Ovary (tissue), 7 donors: ENCODE measurements at regions not wholly inside any gene's neighbourhood (a gene's known extent, or its start where the extent isn't known, plus 50 kb on each side); places are given as distances from the start of the nearest gene placed in this dataset.

Experiments used
- DNase-seq, 5 donors: peaks; one replicate each; pipeline ENCODE4 v3.0.0-alpha.2; 2019 to 2020
- H3K27ac ChIP-seq, 2 donors: fragments of 200-600 bp; one replicate each; pipeline versions ENCODE4 v1.5.1 to v1.8.0; 2019 to 2022
- H3K27me3 ChIP-seq: fragments of 200-600 bp; one replicate; pipeline ENCODE4 v1.8.0; 2022
- H3K36me3 ChIP-seq: fragments of 200-600 bp; sonication (generic); one replicate; pipeline ENCODE4 v1.5.1; 2019
- H3K4me1 ChIP-seq: one replicate; pipeline ENCODE4 v1.8.1; 2013; ENCODE audit warnings: mild to moderate bottlenecking, moderate library complexity; ENCODE audit not compliant: insufficient read depth
- H3K4me3 ChIP-seq: fragments of 200-600 bp; sonication (generic); one replicate; pipeline ENCODE4 v1.5.1; 2017
- H3K9me3 ChIP-seq, 2 donors: fragments of 200-600 bp in 1 of 2; sonication (generic) in 1 of 2; one replicate each; pipeline versions ENCODE4 v1.5.1 to v1.8.1; 2013 to 2019; ENCODE audit warnings: mild to moderate bottlenecking in 1 of 2, moderate library complexity in 1 of 2
- EP300 ChIP-seq: sonication (generic); formaldehyde crosslinking; IDR thresholded peaks from one replicate; pipeline ENCODE4 v1.6.1; 2017; ENCODE audit warnings: antibody characterized with exemption
- POLR2A ChIP-seq: fragments of 450-650 bp; IDR thresholded peaks from one replicate; pipeline ENCODE4 v1.6.1; 2017; ENCODE audit warnings: antibody characterized with exemption, mild to moderate bottlenecking, moderate library complexity
- WGBS, 3 donors: extraction: QIAGEN DNeasy Blood & Tissue Kit in 1 of 3; methylation state at CpG; one replicate each; pipeline versions ENCODE4 v1.1.5 to v1.1.7; 2013 to 2017; 5-methylcytosine and 5-hydroxymethylcytosine counted together
- intact Hi-C, 4 donors: fragments of 100-400 bp; cut with DNase I; formaldehyde crosslinking; loops; one replicate each; pipeline versions ENCODE4 v1.11.0 to v1.15.1; 2022 to 2023
- TF ChIP-seq, protein P1 (sequence below), 3 donors: fragments of 450-650 bp in 2 of 3; fragments of 200-600 bp in 1 of 3; IDR thresholded peaks; one replicate each; pipeline versions ENCODE4 v1.5.1 to v1.8.0; 2016 to 2022; ENCODE audit warnings: antibody characterized with exemption in 3 of 3, mild to moderate bottlenecking in 1 of 3
- donor health status: DM: no; HTN: no; CAD: no; lungs with moderate emphysema.
- donor health status: DM: no; HTN: no; CAD: no.
- donor health status: Bipolar disorder and iron deficiency.
- donor health status: DM: no; HTN: no; CAD: no.
- donor health status: DM: yes; HTN: yes; CAD: no.

DNA sequence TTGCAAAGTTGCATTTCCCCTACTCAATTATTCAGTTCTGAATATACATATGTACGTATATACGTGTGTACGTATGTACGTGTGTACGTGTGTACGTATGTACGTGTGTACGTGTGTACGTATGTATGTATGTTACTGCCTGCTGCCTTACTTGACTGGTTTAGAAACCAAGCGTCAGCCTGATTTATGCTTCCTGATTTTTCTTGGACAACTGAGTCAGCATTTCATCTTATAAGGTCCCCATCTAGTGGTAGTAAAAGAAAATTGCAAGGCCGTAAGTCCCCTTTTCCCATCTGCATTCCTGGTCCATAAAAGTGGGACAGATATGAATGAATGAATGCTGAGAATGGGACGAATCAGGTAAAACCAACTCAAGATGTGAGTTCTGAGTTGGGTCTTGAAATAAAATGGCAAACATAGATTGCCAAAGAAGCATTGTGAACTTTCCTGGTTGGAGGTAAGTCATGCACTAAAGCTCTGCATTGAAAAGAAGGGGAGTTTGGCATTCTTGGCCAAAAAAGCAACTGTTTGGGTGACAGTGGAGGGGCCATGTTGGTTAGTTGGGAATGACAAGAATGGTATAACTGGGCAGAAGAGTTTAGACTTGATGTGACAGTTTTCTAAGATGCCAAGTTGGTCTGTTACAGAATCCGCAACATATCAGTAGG is 76.4 kb upstream of the DNAH14 start:
- no peaks in the 10 kb centered on the region for H3K9me3 ChIP-seq
- intact Hi-C loops = loop anchor here (5.0 to 10.0 kb wide), 3 partner anchors 208 to 341 kb away; no protein-coding TSS in a partner anchor
- no peak overlapping the region for H3K27ac ChIP-seq
- no peaks in the 10 kb centered on the region for H3K4me1 ChIP-seq
- H3K4me3 ChIP-seq = no peak overlapping the region
- TF ChIP-seq, protein P1, sequence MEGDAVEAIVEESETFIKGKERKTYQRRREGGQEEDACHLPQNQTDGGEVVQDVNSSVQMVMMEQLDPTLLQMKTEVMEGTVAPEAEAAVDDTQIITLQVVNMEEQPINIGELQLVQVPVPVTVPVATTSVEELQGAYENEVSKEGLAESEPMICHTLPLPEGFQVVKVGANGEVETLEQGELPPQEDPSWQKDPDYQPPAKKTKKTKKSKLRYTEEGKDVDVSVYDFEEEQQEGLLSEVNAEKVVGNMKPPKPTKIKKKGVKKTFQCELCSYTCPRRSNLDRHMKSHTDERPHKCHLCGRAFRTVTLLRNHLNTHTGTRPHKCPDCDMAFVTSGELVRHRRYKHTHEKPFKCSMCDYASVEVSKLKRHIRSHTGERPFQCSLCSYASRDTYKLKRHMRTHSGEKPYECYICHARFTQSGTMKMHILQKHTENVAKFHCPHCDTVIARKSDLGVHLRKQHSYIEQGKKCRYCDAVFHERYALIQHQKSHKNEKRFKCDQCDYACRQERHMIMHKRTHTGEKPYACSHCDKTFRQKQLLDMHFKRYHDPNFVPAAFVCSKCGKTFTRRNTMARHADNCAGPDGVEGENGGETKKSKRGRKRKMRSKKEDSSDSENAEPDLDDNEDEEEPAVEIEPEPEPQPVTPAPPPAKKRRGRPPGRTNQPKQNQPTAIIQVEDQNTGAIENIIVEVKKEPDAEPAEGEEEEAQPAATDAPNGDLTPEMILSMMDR (IDR thresholded peaks at IDR 0.05) = peak in 2 of 3 donors; percentile 60 to 69
- no peak for TF ChIP-seq EP300
- DNase-seq = no peak
- 34 to 35% (median 34%) methylated on average over 13 of the region's 13 CpGs for WGBS, 3 donors
- no peaks in the 10 kb centered on the region for H3K27me3 ChIP-seq
- no peaks in the 10 kb centered on the region for H3K36me3 ChIP-seq

DNA sequence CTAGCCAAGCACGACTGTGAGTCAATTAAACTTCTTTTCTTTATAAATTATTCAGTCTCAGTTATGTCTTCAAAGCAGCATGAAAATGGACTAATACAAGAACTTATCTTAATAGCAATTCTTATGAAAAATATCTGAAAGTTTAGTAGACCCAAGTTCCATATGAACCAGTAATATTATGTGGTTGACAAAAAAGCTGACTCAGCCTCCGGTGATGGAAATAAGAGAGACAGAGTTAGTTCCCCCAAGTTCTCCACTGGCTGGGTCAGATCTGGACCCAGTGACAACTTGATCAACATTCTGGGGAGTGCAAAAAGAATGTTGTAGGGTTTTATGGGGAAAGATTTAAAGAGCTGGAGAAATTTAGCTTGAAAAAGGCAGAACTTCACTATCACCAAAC is 72.5 kb upstream of the DNAH14 start:
- no peaks in the 10 kb centered on the region for H3K4me1 ChIP-seq
- no peak for DNase-seq
- H3K4me3 ChIP-seq = no peak overlapping the region
- TF ChIP-seq POLR2A (no peak), EP300 (no peak)
- TF ChIP-seq, protein P1 (IDR thresholded peaks at IDR 0.05) = no peak
- intact Hi-C loops = loop anchor here in 1 of 4 donors (10.0 kb wide), 1 partner anchor 212 kb away; no protein-coding TSS in a partner anchor
- no peaks in the 10 kb centered on the region for H3K36me3 ChIP-seq
- WGBS, 3 donors = 60 to 94% (median 92%) methylated on average over 2 of the region's 2 CpGs
- H3K9me3 ChIP-seq = no peaks in the 10 kb centered on the region
- no peak overlapping the region for H3K27ac ChIP-seq
- H3K27me3 ChIP-seq = no peaks in the 10 kb centered on the region

DNA sequence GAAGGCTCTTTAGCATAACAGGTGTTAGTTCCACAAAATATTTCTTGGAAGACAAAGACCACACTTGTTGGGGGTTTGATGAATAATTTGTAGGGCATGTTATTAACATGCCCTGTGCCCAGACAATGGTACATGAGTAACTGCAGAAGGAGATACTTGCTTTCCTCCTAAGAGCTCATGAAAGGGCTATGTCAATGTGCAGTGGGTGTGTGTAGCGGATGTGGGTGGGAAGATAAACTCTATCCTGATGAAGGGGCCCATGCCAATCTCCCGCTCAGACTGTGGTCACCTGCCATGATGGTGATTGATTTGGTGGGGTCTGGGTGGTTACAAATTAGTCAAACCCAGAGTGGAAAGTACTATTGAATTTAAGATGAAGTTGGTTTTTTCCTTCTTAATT is 69.8 kb upstream of the DNAH14 start:
- no peaks in the 10 kb centered on the region for H3K4me1 ChIP-seq
- TF ChIP-seq POLR2A (no peak), EP300 (no peak)
- TF ChIP-seq, protein P1 (IDR thresholded peaks at IDR 0.05) = no peak
- H3K36me3 ChIP-seq = no peaks in the 10 kb centered on the region
- H3K4me3 ChIP-seq = no peak overlapping the region
- H3K27me3 ChIP-seq = no peaks in the 10 kb centered on the region
- intact Hi-C loops = loop anchor here in 2 of 4 donors (5.0 to 10.0 kb wide), 2 partner anchors 212 to 215 kb away; no protein-coding TSS in a partner anchor
- DNase-seq = no peak
- H3K9me3 ChIP-seq = no peaks in the 10 kb centered on the region
- H3K27ac ChIP-seq = no peak overlapping the region
- WGBS, 3 donors = 93 to 97% (median 95%) methylated on average over 2 of the region's 2 CpGs

DNA sequence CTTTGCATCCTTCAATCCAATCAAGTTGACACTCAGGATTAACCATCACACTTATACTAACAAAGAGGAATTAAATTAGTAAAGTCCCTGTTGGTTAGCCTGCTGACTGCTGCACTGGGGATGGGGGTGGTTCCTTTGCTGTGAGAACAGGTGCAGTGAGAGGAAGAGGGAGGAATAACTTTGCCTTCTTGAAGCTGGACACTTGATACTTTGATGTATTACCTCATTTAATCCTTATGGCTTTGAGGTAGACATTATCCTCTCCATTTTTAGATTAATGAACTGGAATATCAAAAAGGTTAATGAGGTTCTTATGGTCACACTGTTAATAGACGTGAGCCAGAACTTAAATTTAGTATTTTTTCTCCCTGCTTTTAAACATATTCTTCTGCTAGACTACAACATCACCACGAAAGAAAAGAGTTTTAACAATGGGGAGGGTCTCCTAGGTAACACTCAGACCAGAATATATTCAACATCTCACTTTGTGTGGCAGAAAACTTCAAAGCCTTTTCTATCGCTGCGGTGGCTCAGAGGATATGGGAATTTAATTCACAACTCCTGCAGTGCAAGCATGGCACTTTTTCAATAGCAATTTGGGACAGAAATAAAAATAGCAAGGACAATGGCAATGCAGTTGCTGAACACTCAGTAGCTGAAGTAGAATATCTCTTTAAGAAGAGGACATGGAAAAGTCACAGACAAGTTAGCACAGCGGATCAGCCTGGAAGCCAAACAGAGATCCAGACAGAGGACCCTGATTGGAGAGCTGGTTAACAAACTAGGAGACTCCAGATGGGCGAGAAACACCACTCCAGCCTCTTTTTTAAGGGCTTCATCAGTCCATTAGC is 68.8 kb upstream of the DNAH14 start:
- TF ChIP-seq EP300 (no peak), POLR2A (no peak)
- TF ChIP-seq, protein P1 (IDR thresholded peaks at IDR 0.05) = no peak
- H3K36me3 ChIP-seq = no peaks in the 10 kb centered on the region
- H3K27ac ChIP-seq = no peak overlapping the region
- no peak overlapping the region for H3K4me3 ChIP-seq
- H3K9me3 ChIP-seq = no peaks in the 10 kb centered on the region
- no peak for DNase-seq
- WGBS, 3 donors = 53 to 66% (median 64%) methylated on average over 6 of the region's 6 CpGs
- no peaks in the 10 kb centered on the region for H3K4me1 ChIP-seq
- intact Hi-C loops = loop anchor here in 1 of 4 donors (5.0 kb wide), 1 partner anchor 213 kb away; no protein-coding TSS in a partner anchor
- H3K27me3 ChIP-seq = no peaks in the 10 kb centered on the region
